Neural cell (in vitro differentiated cells): ENCODE measurements at regions not wholly inside any gene's neighbourhood (a gene's known extent, or its start where the extent isn't known, plus 50 kb on each side); places are given as distances from the start of the nearest gene placed in this dataset.

Experiments used
- H2AFZ ChIP-seq: fragments of 200-600, 300-800 bp; sonication (generic), shearing (Covaris generic); 2 replicates; pipeline ENCODE4 v1.6.0; 2014; ENCODE audit warnings: low read depth, mild to moderate bottlenecking, antibody characterized with exemption, low read length, moderate library complexity
- H3F3A ChIP-seq: fragments of 200-600 bp; shearing (Covaris generic); 2 replicates; pipeline ENCODE4 v1.6.1; 2016; ENCODE audit warnings: mild to moderate bottlenecking, moderate library complexity, mixed read lengths, antibody characterized with exemption, low read length; ENCODE audit not compliant: insufficient read depth, poor library complexity, severe bottlenecking
- H3K27ac ChIP-seq: fragments of 200-600, 300-800 bp; sonication (generic), shearing (Covaris generic); 2 replicates; pipeline ENCODE4 v1.5.1; 2014; ENCODE audit warnings: mild to moderate bottlenecking, low read length, moderate library complexity
- H3K27me3 ChIP-seq: fragments of 300-800, 200-600 bp; sonication (generic), shearing (Covaris generic); 2 replicates; pipeline ENCODE4 v1.6.0; 2014; ENCODE audit warnings: mild to moderate bottlenecking, low read depth, low read length, moderate library complexity; ENCODE audit not compliant: insufficient read depth
- H3K36me3 ChIP-seq: fragments of 300-800, 200-600 bp; sonication (generic), shearing (Covaris generic); 2 replicates; pipeline ENCODE4 v1.5.1; 2014; ENCODE audit warnings: mild to moderate bottlenecking, antibody characterized with exemption, low read length, moderate library complexity; ENCODE audit not compliant: insufficient read depth
- H3K4me2 ChIP-seq: fragments of 300-800, 200-600 bp; sonication (generic), shearing (Covaris generic); 2 replicates; pipeline ENCODE4 v1.6.0; 2014; ENCODE audit warnings: mild to moderate bottlenecking, low read length
- H3K4me3 ChIP-seq: fragments of 300-800, 200-600 bp; sonication (generic), shearing (Covaris generic); 2 replicates; pipeline ENCODE4 v1.5.1; 2014; ENCODE audit warnings: mild to moderate bottlenecking, low read length, moderate library complexity
- H3K79me2 ChIP-seq: fragments of 200-600 bp; shearing (Covaris generic); replicated peaks from 2 replicates; pipeline ENCODE4 v1.6.0; 2014; ENCODE audit warnings: mild to moderate bottlenecking, low read length, moderate library complexity; ENCODE audit not compliant: insufficient read depth
- H3K9ac ChIP-seq: fragments of 300-800, 200-600 bp; sonication (generic), shearing (Covaris generic); 2 replicates; pipeline ENCODE4 v1.6.1; 2016; ENCODE audit warnings: mild to moderate bottlenecking, low read length, mixed read lengths
- H3K9me2 ChIP-seq: fragments of 200-600 bp; shearing (Covaris generic); 2 replicates; pipeline ENCODE4 v1.6.1; 2016; ENCODE audit warnings: mild to moderate bottlenecking, low read length, mixed read lengths; ENCODE audit not compliant: insufficient read depth
- H3K9me3 ChIP-seq: fragments of 200-600, 300-800 bp; sonication (generic), shearing (Covaris generic); 2 replicates; pipeline ENCODE4 v1.6.1; 2016; ENCODE audit warnings: mild to moderate bottlenecking, mixed run types, low read length, moderate library complexity, mixed read lengths
- H4K20me1 ChIP-seq: fragments of 200-600 bp; shearing (Covaris generic); 2 replicates; pipeline ENCODE4 v1.6.1; 2016; ENCODE audit warnings: mild to moderate bottlenecking, mixed run types; ENCODE audit not compliant: insufficient read depth
- CTCF ChIP-seq: fragments of 450-650 bp; IDR thresholded peaks from 2 replicates; pipeline ENCODE4 v1.5.1; 2014; ENCODE audit warnings: antibody characterized with exemption, mild to moderate bottlenecking, moderate library complexity; ENCODE audit not compliant: poor library complexity, severe bottlenecking
- EP300 ChIP-seq: fragments of 450-650 bp; conservative IDR thresholded peaks from 2 replicates; pipeline ENCODE4 v1.6.1; 2014; ENCODE audit warnings: antibody characterized with exemption, mild to moderate bottlenecking, moderate library complexity; ENCODE audit not compliant: poor library complexity, severe bottlenecking
- EZH2 ChIP-seq: fragments of 200-600, 300-800 bp; shearing (Covaris generic), sonication (generic); IDR thresholded peaks from 2 replicates; pipeline ENCODE4 v1.6.1; 2014; ENCODE audit warnings: antibody characterized with exemption, low read length, borderline replicate concordance, mild to moderate bottlenecking; ENCODE audit not compliant: insufficient read depth, poor library complexity, severe bottlenecking
- MXI1 ChIP-seq: fragments of 450-650 bp; conservative IDR thresholded peaks from 2 replicates; pipeline ENCODE4 v1.6.1; 2014; ENCODE audit warnings: antibody characterized with exemption, mild to moderate bottlenecking; ENCODE audit not compliant: poor library complexity, severe bottlenecking
- POLR2AphosphoS5 ChIP-seq: IDR thresholded peaks from 2 replicates; pipeline ENCODE4 v1.6.1; 2012
- RAD21 ChIP-seq: fragments of 450-650 bp; conservative IDR thresholded peaks from 2 replicates; pipeline ENCODE4 v1.6.1; 2014; ENCODE audit warnings: antibody characterized with exemption, mild to moderate bottlenecking, moderate library complexity
- REST ChIP-seq: IDR thresholded peaks from 2 replicates; pipeline ENCODE4 v1.6.1; 2012; ENCODE audit warnings: borderline replicate concordance
- SMC3 ChIP-seq: fragments of 450-650 bp; conservative IDR thresholded peaks from 2 replicates; pipeline ENCODE4 v1.6.1; 2014; ENCODE audit warnings: antibody characterized with exemption, mild to moderate bottlenecking, moderate library complexity; ENCODE audit not compliant: poor library complexity
- TAF1 ChIP-seq: IDR thresholded peaks from 2 replicates; pipeline ENCODE4 v1.6.1; 2012; ENCODE audit warnings: low read depth

- H2AFZ ChIP-seq = no peak overlapping the region
- no peaks in the 10 kb centered on the region for H3K9me2 ChIP-seq
- no peaks in the 10 kb centered on the region for H3K27me3 ChIP-seq
- no peaks in the 10 kb centered on the region for H3K36me3 ChIP-seq
- no peaks in the 10 kb centered on the region for H3K79me2 ChIP-seq
- H3F3A ChIP-seq = no peaks in the 10 kb centered on the region
- no peak overlapping the region for H3K9ac ChIP-seq
- no peak overlapping the region for H3K4me2 ChIP-seq
- TF ChIP-seq POLR2AphosphoS5 = no peak
- TF ChIP-seq REST = no peak
- TF ChIP-seq EZH2 = no peak
- TF ChIP-seq CTCF = no peak
- no peak for TF ChIP-seq EP300
- no peak for TF ChIP-seq SMC3
- TF ChIP-seq MXI1 = no peak
- no peak for TF ChIP-seq TAF1
- no peak for TF ChIP-seq RAD21
- H4K20me1 ChIP-seq = no peaks in the 10 kb centered on the region
- H3K4me3 ChIP-seq = no peak overlapping the region
- no peak overlapping the region for H3K27ac ChIP-seq
- H3K9me3 ChIP-seq = no peaks in the 10 kb centered on the region
Measured at GRCh38 chr9:29233193-29233592, 1659.9 kb upstream of the C9orf72 start.

- H2AFZ ChIP-seq = no peak overlapping the region
- H3K9me2 ChIP-seq = no peaks in the 10 kb centered on the region
- H3K36me3 ChIP-seq = no peaks in the 10 kb centered on the region
- no peaks in the 10 kb centered on the region for H3K27me3 ChIP-seq
- no peak for TF ChIP-seq RAD21
- no peak for TF ChIP-seq TAF1
- no peak for TF ChIP-seq SMC3
- TF ChIP-seq REST = no peak
- no peak for TF ChIP-seq EZH2
- TF ChIP-seq EP300 = no peak
- TF ChIP-seq POLR2AphosphoS5 = no peak
- no peak for TF ChIP-seq MXI1
- TF ChIP-seq CTCF = no peak
- no peaks in the 10 kb centered on the region for H3F3A ChIP-seq
- H3K9ac ChIP-seq = no peak overlapping the region
- H3K4me2 ChIP-seq = no peak overlapping the region
- H3K79me2 ChIP-seq = no peaks in the 10 kb centered on the region
- no peaks in the 10 kb centered on the region for H4K20me1 ChIP-seq
- H3K27ac ChIP-seq = no peak overlapping the region
- no peaks in the 10 kb centered on the region for H3K9me3 ChIP-seq
- H3K4me3 ChIP-seq = no peak overlapping the region
Measured at GRCh38 chr9:29241320-29241719, 1668.0 kb upstream of the C9orf72 start.
